Right cardiac atrium (tissue), 5 donors: ENCODE measurements at regions not wholly inside any gene's neighbourhood (a gene's known extent, or its start where the extent isn't known, plus 50 kb on each side); places are given as distances from the start of the nearest gene placed in this dataset.

ENCODE experiments used
- ATAC-seq, 2 donors: fragments of 200-7000 bp; cut with Tn5 transposase; one replicate each; pipeline versions ENCODE4 v1.8.0 to v1.9.1; 2020; ENCODE audit warnings: moderate library complexity in 2 of 2, mild to moderate bottlenecking in 1 of 2
- DNase-seq, 3 donors: peaks; one replicate each; pipeline ENCODE4 v3.0.0-alpha.2; 2020
- H3K27ac ChIP-seq: one replicate; pipeline ENCODE4 v1.5.1; 2013; ENCODE audit warnings: mild to moderate bottlenecking, low read length, control low read depth, moderate library complexity
- H3K27me3 ChIP-seq: one replicate; pipeline ENCODE4 v1.6.1; 2013; ENCODE audit not compliant: control insufficient read depth, insufficient read depth
- H3K4me1 ChIP-seq: one replicate; pipeline ENCODE4 v1.6.1; 2013; ENCODE audit warnings: low read length; ENCODE audit not compliant: control insufficient read depth, insufficient read depth
- H3K4me3 ChIP-seq: one replicate; pipeline ENCODE4 v1.5.1; 2013; ENCODE audit warnings: low read length, control low read depth
- H3K9me3 ChIP-seq: one replicate; pipeline ENCODE4 v1.6.1; 2013; ENCODE audit warnings: low read length; ENCODE audit not compliant: control insufficient read depth
- WGBS: extraction: QIAGEN DNeasy Blood & Tissue Kit; methylation state at CpG from one replicate; pipeline ENCODE4 v1.1.7; 2013; 5-methylcytosine and 5-hydroxymethylcytosine counted together
- intact Hi-C, 4 donors: fragments of 100-400 bp; cut with DNase I; formaldehyde crosslinking; loops; one replicate each; pipeline versions ENCODE4 v1.11.0 to v1.14.0; 2022 to 2023
- donor health status: healthy with polysubstance abuse.
- donor health status: DM: no; HTN: yes; CAD: no.
- donor health status: DM: no; HTN: no; CAD: no.
- donor health status: DM: no; HTN: yes; CAD: no; lungs with severe emphysema.
- donor health status: DM: yes; HTN: yes; CAD: no.

GRCh38 chr2:104318001-104318665, 535.8 kb upstream of the POU3F3 start:
- H3K27ac ChIP-seq = no peak overlapping the region
- H3K9me3 ChIP-seq = no peaks in the 10 kb centered on the region
- 79% methylated on average over 6 of the region's 6 CpGs for WGBS
- DNase-seq (no peak), ATAC-seq (no peak)
- no peaks in the 10 kb centered on the region for H3K27me3 ChIP-seq
- intact Hi-C loops = no loop called here
- H3K4me1 ChIP-seq = no peaks in the 10 kb centered on the region
- H3K4me3 ChIP-seq = no peak overlapping the region

GRCh38 chr2:104321116-104321795, 532.7 kb upstream of the POU3F3 start:
- 47% methylated on average over 9 of the region's 9 CpGs for whole genome bisulfite sequencing
- intact Hi-C loops = no loop called here
- no peak overlapping the region for H3K27ac ChIP-seq
- peaks cover 2% of the 10 kb centered on the region for H3K27me3 ChIP-seq
- H3K4me3 ChIP-seq = no peak overlapping the region
- no peak for DNase-seq
- ATAC-seq = no peak
- H3K4me1 ChIP-seq = no peaks in the 10 kb centered on the region
- H3K9me3 ChIP-seq = no peaks in the 10 kb centered on the region

- 4% methylated on average over 8 of the region's 8 CpGs for WGBS
- intact Hi-C loops = no loop called here
- no peaks in the 10 kb centered on the region for H3K9me3 ChIP-seq
Observed at GRCh38 chr2:104321796-104322349, 532.0 kb upstream of the POU3F3 start.

GRCh38 chr2:104332731-104333130, 521.2 kb upstream of the POU3F3 start:
- no peak overlapping the region for H3K27ac ChIP-seq
- no peak for ATAC-seq
- H3K4me3 ChIP-seq = no peak overlapping the region
- H3K9me3 ChIP-seq = no peaks in the 10 kb centered on the region
- intact Hi-C loops = no loop called here
- H3K4me1 ChIP-seq = no peaks in the 10 kb centered on the region
- no peaks in the 10 kb centered on the region for H3K27me3 ChIP-seq
- DNase-seq = no peak
- WGBS = 31% methylated on average over 3 of the region's 3 CpGs

More at GRCh38 chr2:104321796-104322349, 532.0 kb upstream of the POU3F3 start:
- H3K4me3 ChIP-seq = no peak overlapping the region
- no peak overlapping the region for H3K27ac ChIP-seq
- no peak for ATAC-seq
- H3K27me3 ChIP-seq = peaks cover 2% of the 10 kb centered on the region
- DNase-seq = no peak
- H3K4me1 ChIP-seq = no peaks in the 10 kb centered on the region

GRCh38 chr2:104337869-104338268, 516.0 kb upstream of the POU3F3 start:
- Histone ChIP-seq H3K27ac (no peak overlapping the region), H3K4me1 (no peaks in the 10 kb centered on the region), H3K27me3 (peaks cover 2% of the 10 kb centered on the region), H3K9me3 (no peaks in the 10 kb centered on the region), H3K4me3 (no peak overlapping the region)
- peak in 1 of 2 donors; percentile 29 for ATAC-seq
- no peak for DNase-seq
- intact Hi-C loops = no loop called here
- 27% methylated on average over 2 of the region's 2 CpGs for WGBS

- ATAC-seq (no peak), DNase-seq (no peak)
- 82% methylated on average over 4 of the region's 4 CpGs for WGBS
- Histone ChIP-seq H3K9me3 (no peaks in the 10 kb centered on the region), H3K4me1 (no peaks in the 10 kb centered on the region), H3K27ac (no peak overlapping the region), H3K4me3 (no peak overlapping the region), H3K27me3 (peaks cover 4% of the 10 kb centered on the region)
- intact Hi-C loops = no loop called here
Observed at GRCh38 chr2:104340162-104340561, 513.8 kb upstream of the POU3F3 start.

GRCh38 chr2:104340879-104341828, 512.8 kb upstream of the POU3F3 start:
- no peak overlapping the region for H3K27ac ChIP-seq
- ATAC-seq (no peak), DNase-seq (no peak)
- H3K9me3 ChIP-seq = no peaks in the 10 kb centered on the region
- intact Hi-C loops = no loop called here
- WGBS = 55% methylated on average over 2 of the region's 2 CpGs
- H3K4me1 ChIP-seq = no peaks in the 10 kb centered on the region
- H3K4me3 ChIP-seq = no peak overlapping the region
- peaks cover 4% of the 10 kb centered on the region for H3K27me3 ChIP-seq

- intact Hi-C loops = no loop called here
Observed at GRCh38 chr2:104344306-104344705, 509.6 kb upstream of the POU3F3 start.

GRCh38 chr2:104344985-104345384, 508.9 kb upstream of the POU3F3 start:
- Histone ChIP-seq H3K27ac (no peak overlapping the region), H3K4me1 (no peaks in the 10 kb centered on the region), H3K9me3 (no peaks in the 10 kb centered on the region), H3K27me3 (peaks cover 2% of the 10 kb centered on the region), H3K4me3 (no peak overlapping the region)
- intact Hi-C loops = no loop called here
- ATAC-seq (no peak), DNase-seq (no peak)
- WGBS = 72% methylated on average over 2 of the region's 2 CpGs

More at GRCh38 chr2:104344306-104344705, 509.6 kb upstream of the POU3F3 start:
- no peak for DNase-seq
- no peak for ATAC-seq
- Histone ChIP-seq H3K27me3 (peaks cover 2% of the 10 kb centered on the region), H3K27ac (no peak overlapping the region), H3K4me1 (no peaks in the 10 kb centered on the region), H3K9me3 (no peaks in the 10 kb centered on the region), H3K4me3 (no peak overlapping the region)
- WGBS = 60% methylated on average over 5 of the region's 5 CpGs

GRCh38 chr2:104358122-104358521, 495.8 kb upstream of the POU3F3 start:
- ATAC-seq = no peak
- Histone ChIP-seq H3K4me1 (no peaks in the 10 kb centered on the region), H3K27ac (no peak overlapping the region), H3K27me3 (no peaks in the 10 kb centered on the region), H3K4me3 (no peak overlapping the region), H3K9me3 (no peaks in the 10 kb centered on the region)
- intact Hi-C loops = no loop called here
- DNase-seq = no peak
- WGBS = 74% methylated on average over 5 of the region's 5 CpGs

- no peaks in the 10 kb centered on the region for H3K4me1 ChIP-seq
- intact Hi-C loops = no loop called here
- no peaks in the 10 kb centered on the region for H3K9me3 ChIP-seq
- H3K27me3 ChIP-seq = no peaks in the 10 kb centered on the region
- H3K4me3 ChIP-seq = no peak overlapping the region
- H3K27ac ChIP-seq = no peak overlapping the region
- ATAC-seq = no peak
- 43% methylated on average over 5 of the region's 5 CpGs for WGBS
- no peak for DNase-seq
Observed at GRCh38 chr2:104361414-104361813, 492.5 kb upstream of the POU3F3 start.
